Stomach (tissue), 8 donors: ENCODE measurements at regions not wholly inside any gene's neighbourhood (a gene's known extent, or its start where the extent isn't known, plus 50 kb on each side); places are given as distances from the start of the nearest gene placed in this dataset.
"Not testable (repeated sequence)": the region's sequence is repeated elsewhere in the genome, so short reads cannot be mapped to it uniquely, and the experiment has no call there.

Experiments
- DNase-seq, 2 donors: peaks; one replicate each; pipeline versions ENCODE4 v3.0.0 to v3.0.0-alpha.2; 2013 to 2019
- H3K27ac ChIP-seq, 5 donors: fragments of 200-600 bp in 4 of 5; sonication (generic) in 4 of 5; one replicate each; pipeline ENCODE4 v1.5.1; 2013 to 2019; ENCODE audit warnings: mild to moderate bottlenecking in 1 of 5, moderate library complexity in 1 of 5
- H3K27me3 ChIP-seq, 3 donors: fragments of 200-600 bp; sonication (generic); one replicate each; pipeline ENCODE4 v1.5.1; 2017 to 2019; ENCODE audit warnings: mixed run types in 1 of 3
- H3K36me3 ChIP-seq, 4 donors: fragments of 200-600 bp; sonication (generic); 1 replicate in 3 of 4; 2 replicates in 1 of 4; pipeline ENCODE4 v1.5.1; 2016 to 2019
- H3K4me1 ChIP-seq, 4 donors: fragments of 200-600 bp; sonication (generic); one replicate each; pipeline ENCODE4 v1.5.1; 2016 to 2019
- H3K4me3 ChIP-seq, 4 donors: fragments of 200-600 bp; sonication (generic) in 3 of 4; one replicate each; pipeline ENCODE4 v1.5.1; 2016 to 2019; ENCODE audit warnings: mild to moderate bottlenecking in 1 of 4
- H3K9me3 ChIP-seq, 4 donors: fragments of 200-600 bp; sonication (generic); one replicate each; pipeline ENCODE4 v1.5.1; 2016 to 2019
- EP300 ChIP-seq: sonication (generic); formaldehyde crosslinking; IDR thresholded peaks from one replicate; pipeline ENCODE4 v1.6.1; 2017; ENCODE audit warnings: antibody characterized with exemption
- POLR2A ChIP-seq, 4 donors: fragments of 450-650 bp; IDR thresholded peaks; one replicate each; pipeline ENCODE4 v1.6.1; 2016; ENCODE audit warnings: antibody characterized with exemption in 4 of 4, control low read depth in 2 of 4, mild to moderate bottlenecking in 1 of 4, moderate library complexity in 1 of 4
- POLR2AphosphoS5 ChIP-seq, 3 donors: sonication (generic); formaldehyde crosslinking; IDR thresholded peaks; one replicate each; pipeline ENCODE4 v1.6.1; 2016; ENCODE audit warnings: antibody characterized with exemption in 3 of 3
- WGBS, 5 donors: extraction: QIAGEN DNeasy Blood & Tissue Kit in 3 of 5; methylation state at CpG; one replicate each; pipeline versions ENCODE4 v1.1.5 to v1.1.7; 2013 to 2018; 5-methylcytosine and 5-hydroxymethylcytosine counted together
- intact Hi-C: fragments of 100-400 bp; cut with DNase I; formaldehyde crosslinking; loops from one replicate; pipeline ENCODE4 v1.15.1; 2023; ENCODE audit warnings: low total_unique reads
- TF ChIP-seq, protein P1 (sequence below), 7 experiments: fragments of 450-650 bp in 4 of 7; fragments of 200-600 bp in 3 of 7; sonication (generic) in 3 of 7; IDR thresholded peaks; one replicate each; pipeline ENCODE4 v1.5.1; 2016 to 2019; ENCODE audit warnings: antibody characterized with exemption in 7 of 7, control low read depth in 2 of 7, mild to moderate bottlenecking in 1 of 7
- donor health status: healthy with polysubstance abuse.
- donor health status: Bipolar disorder and iron deficiency.
- donor health status: healthy.

DNA sequence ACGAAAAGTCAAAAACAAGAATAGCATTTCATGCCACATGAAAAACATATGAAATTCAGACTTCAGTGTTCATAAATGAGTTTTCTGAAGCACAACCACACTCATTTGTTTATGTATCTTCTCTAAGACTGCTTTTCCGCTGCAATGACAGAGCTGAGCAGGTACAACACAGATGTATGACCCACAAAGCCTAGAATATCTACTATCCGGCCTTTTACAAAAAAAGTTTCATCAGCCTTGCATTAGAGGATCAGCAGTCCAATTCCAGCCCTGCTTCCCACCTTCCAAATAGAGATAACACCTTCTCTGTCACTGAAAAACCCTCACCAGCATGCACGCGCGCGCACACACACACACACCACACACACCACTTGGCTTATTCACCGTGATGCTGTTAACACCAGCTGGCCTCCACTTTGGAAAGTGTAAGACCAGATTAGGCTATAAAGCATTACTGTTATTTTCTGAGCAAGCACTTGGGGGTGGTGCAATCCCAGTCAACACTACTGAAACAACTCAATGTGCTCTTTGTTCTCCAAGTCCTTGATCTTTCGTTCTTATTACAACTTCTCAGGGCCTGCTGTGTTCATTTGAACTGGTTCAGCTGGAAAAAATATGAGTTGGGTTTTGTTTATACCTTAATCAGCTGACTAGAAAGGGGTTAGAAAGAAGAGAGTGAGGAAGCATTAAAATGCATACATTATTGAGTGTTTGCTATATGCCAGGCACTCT lies 90.0 kb downstream of the GLUL start:
- no peak overlapping the region for H3K4me3 ChIP-seq
- no peaks in the 10 kb centered on the region for H3K36me3 ChIP-seq
- intact Hi-C loops, result loop anchor here (10.0 kb wide), 1 partner anchor 93 kb away; the partner anchor contains the start of gene GLUL
- WGBS, 5 donors, result 71 to 80% (median 77%) methylated on average over 9 of the region's 9 CpGs
- H3K9me3 ChIP-seq, result no peaks in the 10 kb centered on the region
- TF ChIP-seq, protein P1, sequence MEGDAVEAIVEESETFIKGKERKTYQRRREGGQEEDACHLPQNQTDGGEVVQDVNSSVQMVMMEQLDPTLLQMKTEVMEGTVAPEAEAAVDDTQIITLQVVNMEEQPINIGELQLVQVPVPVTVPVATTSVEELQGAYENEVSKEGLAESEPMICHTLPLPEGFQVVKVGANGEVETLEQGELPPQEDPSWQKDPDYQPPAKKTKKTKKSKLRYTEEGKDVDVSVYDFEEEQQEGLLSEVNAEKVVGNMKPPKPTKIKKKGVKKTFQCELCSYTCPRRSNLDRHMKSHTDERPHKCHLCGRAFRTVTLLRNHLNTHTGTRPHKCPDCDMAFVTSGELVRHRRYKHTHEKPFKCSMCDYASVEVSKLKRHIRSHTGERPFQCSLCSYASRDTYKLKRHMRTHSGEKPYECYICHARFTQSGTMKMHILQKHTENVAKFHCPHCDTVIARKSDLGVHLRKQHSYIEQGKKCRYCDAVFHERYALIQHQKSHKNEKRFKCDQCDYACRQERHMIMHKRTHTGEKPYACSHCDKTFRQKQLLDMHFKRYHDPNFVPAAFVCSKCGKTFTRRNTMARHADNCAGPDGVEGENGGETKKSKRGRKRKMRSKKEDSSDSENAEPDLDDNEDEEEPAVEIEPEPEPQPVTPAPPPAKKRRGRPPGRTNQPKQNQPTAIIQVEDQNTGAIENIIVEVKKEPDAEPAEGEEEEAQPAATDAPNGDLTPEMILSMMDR (IDR thresholded peaks at IDR 0.05), result peak in 1 of 7 experiments; percentile 32
- TF ChIP-seq POLR2AphosphoS5 (IDR thresholded peaks at IDR 0.05) (peak in 1 of 3 donors; percentile 37), EP300 (no peak)
- no peaks in the 10 kb centered on the region for H3K27me3 ChIP-seq
- DNase-seq, result peak; percentile 40 to 81
- H3K4me1 ChIP-seq, result peaks cover 0 to 49% (median 37%) of the 10 kb centered on the region in 4 donors
- peak overlapping the region in 3 of 5 donors; percentile 49 to 57 (median 53) for H3K27ac ChIP-seq

DNA sequence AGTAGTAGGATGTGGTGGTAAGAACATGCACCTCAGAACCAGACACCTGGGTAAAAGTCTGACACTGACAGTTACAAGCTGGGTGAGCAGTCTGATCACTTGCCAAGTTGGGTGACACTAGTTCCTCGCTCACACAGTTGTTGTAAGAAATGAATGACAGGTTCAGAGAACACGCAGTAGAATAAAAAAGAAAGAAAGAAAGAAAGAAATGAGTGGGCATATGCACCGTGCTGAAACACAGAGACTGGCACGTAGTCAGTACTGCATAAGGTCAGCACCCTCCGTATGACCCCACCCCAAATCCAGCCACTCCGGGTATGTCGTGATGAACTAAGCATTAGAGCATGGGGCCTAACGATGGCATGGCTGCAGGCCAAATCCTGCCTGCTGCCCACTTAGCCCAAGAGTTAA lies 90.6 kb downstream of the GLUL start:
- DNase-seq, result no peak
- Histone ChIP-seq H3K27me3 (no peaks in the 10 kb centered on the region), H3K4me3 (no peak overlapping the region), H3K36me3 (no peaks in the 10 kb centered on the region), H3K27ac (peak overlapping the region in 1 of 5 donors; percentile 57), H3K9me3 (no peaks in the 10 kb centered on the region), H3K4me1 (peaks cover 0 to 49% (median 37%) of the 10 kb centered on the region in 4 donors)
- no peak for TF ChIP-seq EP300
- no peak for TF ChIP-seq POLR2A (IDR thresholded peaks at IDR 0.05)
- TF ChIP-seq POLR2AphosphoS5 (IDR thresholded peaks at IDR 0.05), result no peak
- TF ChIP-seq, protein P1 (IDR thresholded peaks at IDR 0.05), result no peak
- intact Hi-C loops, result loop anchor here (10.0 kb wide), 1 partner anchor 94 kb away; the partner anchor contains the start of gene GLUL
- WGBS, 5 donors, result 73 to 87% (median 77%) methylated on average over 8 of the region's 8 CpGs

DNA sequence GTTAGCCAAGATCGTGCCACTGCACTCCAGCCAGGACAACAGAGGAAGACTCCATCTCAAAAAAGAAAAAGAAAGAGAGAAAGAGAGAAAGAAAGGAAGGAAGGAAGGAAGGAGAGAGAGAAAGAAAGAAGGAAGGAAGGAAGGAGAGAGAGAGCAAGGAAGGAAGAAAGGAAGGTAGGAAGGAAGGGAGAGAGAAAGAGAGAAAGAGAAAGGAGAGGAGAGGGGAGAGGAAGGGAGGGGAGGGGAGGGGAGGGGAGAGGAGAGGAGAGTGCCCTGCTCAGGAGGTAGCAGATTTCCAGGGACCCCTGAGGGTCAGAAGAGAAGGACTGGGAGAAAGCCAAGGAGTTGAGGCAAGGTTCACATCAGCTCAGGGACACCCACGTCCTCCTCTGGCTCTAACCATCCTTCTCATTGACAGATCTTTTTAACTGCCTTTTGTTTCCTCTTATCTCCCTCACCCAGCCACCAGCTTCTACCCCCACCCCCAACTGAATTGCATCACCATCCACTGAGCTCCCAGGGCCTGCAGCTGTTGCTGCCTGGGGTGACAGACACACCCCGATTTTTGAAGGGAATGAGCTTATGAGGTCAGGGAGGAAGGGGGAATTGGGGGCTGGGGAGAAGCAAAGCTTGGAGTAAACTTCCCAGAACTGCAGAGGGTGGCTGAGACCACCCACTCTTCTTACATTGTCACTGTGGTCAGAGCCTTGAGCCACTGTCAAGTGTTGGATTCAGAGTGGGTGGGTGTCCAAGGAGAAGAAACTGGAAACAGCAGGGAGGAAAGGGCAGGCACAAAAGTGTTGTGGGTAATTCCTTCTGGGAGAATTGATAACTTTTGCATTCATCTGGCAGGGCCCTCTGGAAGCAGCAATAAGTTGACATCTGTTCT lies 91.6 kb downstream of the GLUL start:
- no peaks in the 10 kb centered on the region for H3K9me3 ChIP-seq
- H3K27me3 ChIP-seq, result no peaks in the 10 kb centered on the region
- TF ChIP-seq, protein P1 (IDR thresholded peaks at IDR 0.05), result no peak
- no peak for TF ChIP-seq POLR2AphosphoS5 (IDR thresholded peaks at IDR 0.05)
- no peak for TF ChIP-seq POLR2A (IDR thresholded peaks at IDR 0.05)
- no peak for TF ChIP-seq EP300
- intact Hi-C loops, result loop anchor here (10.0 kb wide), 1 partner anchor 95 kb away; the partner anchor contains the start of gene GLUL
- WGBS, 5 donors, result 39 to 71% (median 46%) methylated on average over 3 of the region's 3 CpGs
- peak overlapping the region in 2 of 5 donors; percentile 25 to 29 for H3K27ac ChIP-seq
- H3K4me1 ChIP-seq, result peaks cover 0 to 49% (median 37%) of the 10 kb centered on the region in 4 donors
- H3K4me3 ChIP-seq, result no peak overlapping the region
- H3K36me3 ChIP-seq, result no peaks in the 10 kb centered on the region
- DNase-seq, result peak; percentile 55 to 77

DNA sequence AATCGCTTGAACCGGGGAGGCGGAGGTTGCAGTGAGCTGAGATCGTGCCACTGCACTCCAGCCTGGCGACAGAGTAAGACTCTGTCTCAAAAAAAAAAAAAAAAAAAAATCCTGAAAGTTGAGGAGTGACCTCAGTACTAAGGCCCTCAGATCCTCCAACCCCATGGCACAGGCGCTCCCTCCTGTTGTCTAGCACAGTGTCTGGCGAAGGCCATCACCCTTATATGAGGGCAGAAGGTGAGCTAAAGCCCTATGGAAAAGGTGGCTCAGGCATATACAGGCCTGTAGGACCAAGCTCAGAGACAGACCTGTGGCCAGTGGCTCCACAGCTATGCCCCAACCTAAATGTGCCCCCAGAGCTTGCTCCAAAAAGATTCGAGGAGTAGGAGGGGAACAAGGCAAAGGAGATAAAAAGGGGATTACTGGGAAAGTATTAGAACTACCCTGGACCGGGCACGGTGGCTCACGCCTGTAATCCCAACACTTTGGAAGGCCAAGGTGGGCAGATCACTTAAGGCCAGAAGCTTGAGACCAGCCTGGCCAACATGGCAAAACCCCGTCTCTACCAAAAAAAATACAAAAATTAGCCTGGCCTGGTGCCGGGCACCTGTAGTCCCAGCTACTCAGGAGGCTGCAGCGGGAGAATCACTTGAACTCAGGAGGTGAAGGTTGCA lies 92.4 kb downstream of the GLUL start:
- intact Hi-C loops, H3K9me3 ChIP-seq, H3K36me3 ChIP-seq, H3K27me3 ChIP-seq, DNase-seq, H3K4me3 ChIP-seq: not testable (repeated sequence)
- WGBS, 5 donors, result 90 to 95% (median 92%) methylated on average over 13 to 14 of the region's 14 CpGs
- Histone ChIP-seq H3K4me1 (peaks cover 0 to 42% (median 29%) of the 10 kb centered on the region in 4 donors), H3K27ac (peak overlapping the region in 1 of 5 donors; percentile 25)
